Trophoblast cell (in vitro differentiated cells and primary cell): ENCODE measurements at regions not wholly inside any gene's neighbourhood (a gene's known extent, or its start where the extent isn't known, plus 50 kb on each side); places are given as distances from the start of the nearest gene placed in this dataset.
"Not testable (repeated sequence)": the region's sequence is repeated elsewhere in the genome, so short reads cannot be mapped to it uniquely, and the experiment has no call there.

Experiments used
- DNase-seq, 2 donors: peaks; one replicate each; pipeline ENCODE4 v3.0.0-alpha.2; 2016
- H2AFZ ChIP-seq: 2 replicates; pipeline ENCODE4 v1.6.1; 2013; ENCODE audit warnings: low read length, moderate library complexity, mild to moderate bottlenecking; ENCODE audit not compliant: insufficient read depth, poor library complexity
- H2AK5ac ChIP-seq: 2 replicates; pipeline ENCODE4 v1.6.1; 2013; ENCODE audit warnings: mild to moderate bottlenecking, low read length
- H2BK120ac ChIP-seq: 2 replicates; pipeline ENCODE4 v1.6.1; 2013; ENCODE audit warnings: low read length, mild to moderate bottlenecking, moderate library complexity; ENCODE audit not compliant: insufficient read depth, poor library complexity
- H2BK12ac ChIP-seq: 2 replicates; pipeline ENCODE4 v1.6.1; 2013; ENCODE audit warnings: mild to moderate bottlenecking, low read length, moderate library complexity
- H2BK5ac ChIP-seq: 2 replicates; pipeline ENCODE4 v1.6.1; 2013; ENCODE audit warnings: low read length, low read depth, moderate library complexity, mild to moderate bottlenecking; ENCODE audit not compliant: poor library complexity
- H3K14ac ChIP-seq: 2 replicates; pipeline ENCODE4 v1.6.1; 2013; ENCODE audit warnings: mild to moderate bottlenecking, low read length
- H3K18ac ChIP-seq: 2 replicates; pipeline ENCODE4 v1.6.1; 2013; ENCODE audit warnings: mild to moderate bottlenecking, low read length
- H3K23ac ChIP-seq: 2 replicates; pipeline ENCODE4 v1.6.1; 2013; ENCODE audit warnings: low read length
- H3K27ac ChIP-seq: 2 replicates; pipeline ENCODE4 v1.5.1; 2013; ENCODE audit warnings: low read depth, mild to moderate bottlenecking, inconsistent platforms, low read length, moderate library complexity
- H3K27me3 ChIP-seq: 2 replicates; pipeline ENCODE4 v1.6.1; 2013; ENCODE audit warnings: inconsistent platforms, mild to moderate bottlenecking, low read length, moderate library complexity; ENCODE audit not compliant: insufficient read depth
- H3K36me3 ChIP-seq, 2 experiments: 1 replicate in 1 of 2; 2 replicates in 1 of 2; pipeline ENCODE4 v1.6.1; 2013; ENCODE audit warnings: low read length in 2 of 2, mild to moderate bottlenecking in 2 of 2, moderate library complexity in 1 of 2; ENCODE audit not compliant: insufficient read depth in 2 of 2, control insufficient read depth in 1 of 2
- H3K4ac ChIP-seq: 2 replicates; pipeline ENCODE4 v1.6.1; 2013; ENCODE audit warnings: low read depth, mild to moderate bottlenecking, low read length, moderate library complexity
- H3K4me1 ChIP-seq, 2 experiments: 1 replicate in 1 of 2; 2 replicates in 1 of 2; pipeline ENCODE4 v1.6.1; 2013; ENCODE audit warnings: low read length in 2 of 2, mild to moderate bottlenecking in 2 of 2, moderate library complexity in 1 of 2; ENCODE audit not compliant: insufficient read depth in 2 of 2, control insufficient read depth in 1 of 2
- H3K4me2 ChIP-seq: 2 replicates; pipeline ENCODE4 v1.6.1; 2013; ENCODE audit warnings: inconsistent platforms, mild to moderate bottlenecking, low read length, moderate library complexity
- H3K4me3 ChIP-seq: 2 replicates; pipeline ENCODE4 v1.5.1; 2013; ENCODE audit warnings: mild to moderate bottlenecking, low read depth, low read length, inconsistent platforms
- H3K79me1 ChIP-seq: one replicate; pipeline ENCODE4 v1.6.1; 2013; ENCODE audit warnings: low read length
- H3K79me2 ChIP-seq: 2 replicates; pipeline ENCODE4 v1.6.1; 2013; ENCODE audit warnings: low read length, mild to moderate bottlenecking; ENCODE audit not compliant: control insufficient read depth, insufficient read depth, poor library complexity
- H3K9ac ChIP-seq: 2 replicates; pipeline ENCODE4 v1.6.1; 2013; ENCODE audit warnings: mild to moderate bottlenecking, low read length
- H3K9me3 ChIP-seq: 2 replicates; pipeline ENCODE4 v1.6.1; 2013; ENCODE audit warnings: low read depth, mild to moderate bottlenecking, control low read depth, inconsistent platforms, low read length; ENCODE audit not compliant: insufficient read depth
- H4K12ac ChIP-seq: 2 replicates; pipeline ENCODE4 v1.6.1; 2013; ENCODE audit warnings: low read depth, mild to moderate bottlenecking, low read length, moderate library complexity
- H4K8ac ChIP-seq: 2 replicates; pipeline ENCODE4 v1.6.1; 2013; ENCODE audit warnings: low read depth, mild to moderate bottlenecking, low read length, moderate library complexity
- H4K91ac ChIP-seq: one replicate; pipeline ENCODE4 v1.6.1; 2013; ENCODE audit warnings: low read depth, mild to moderate bottlenecking, low read length, moderate library complexity
- WGBS: extraction: QIAGEN DNeasy Blood & Tissue Kit; methylation state at CpG from one replicate; pipeline ENCODE4 v1.1.7; 2013; ENCODE audit warnings: missing lambda C conversion rate; ENCODE audit not compliant: insufficient read length, insufficient coverage; ENCODE audit errors: extremely low coverage; 5-methylcytosine and 5-hydroxymethylcytosine counted together

DNA sequence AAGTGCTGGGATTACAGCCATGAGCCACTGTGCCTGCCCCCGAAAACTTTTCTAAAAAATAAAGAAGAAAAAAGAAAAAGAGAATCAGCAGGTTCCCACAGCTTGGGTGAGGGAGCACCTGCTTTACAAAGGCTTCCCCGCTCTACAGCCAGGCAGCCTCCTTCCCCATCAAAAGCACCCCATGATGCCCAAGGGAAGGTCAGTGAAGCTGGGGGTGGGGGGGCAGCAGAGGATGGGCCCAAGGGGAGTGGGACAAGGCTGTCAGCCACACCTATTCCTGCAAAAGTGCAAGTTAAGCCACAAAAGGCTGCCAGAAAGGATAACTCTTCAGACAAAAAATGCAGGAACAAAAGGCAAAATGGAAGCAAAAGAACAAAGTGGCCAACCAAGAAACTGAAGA, 72.5 kb downstream of the FAM50B start:
- Histone ChIP-seq H3K36me3 (no peaks in the 10 kb centered on the region), H3K4me2 (no peak overlapping the region), H4K12ac (no peak overlapping the region), H2AFZ (no peak overlapping the region), H3K23ac (no peak overlapping the region), H3K79me1 (no peaks in the 10 kb centered on the region), H3K9me3 (peaks cover 2% of the 10 kb centered on the region), H2BK120ac (no peak overlapping the region), H3K79me2 (no peaks in the 10 kb centered on the region), H4K91ac (no peak overlapping the region), H2BK12ac (no peak overlapping the region), H2BK5ac (no peak overlapping the region), H2AK5ac (no peak overlapping the region), H3K4me3 (no peak overlapping the region), H3K14ac (no peak overlapping the region), H3K27ac (no peak overlapping the region), H4K8ac (no peak overlapping the region), H3K4ac (no peak overlapping the region), H3K27me3 (no peaks in the 10 kb centered on the region), H3K9ac (no peak overlapping the region), H3K18ac (no peak overlapping the region), H3K4me1 (peaks cover 0 to 3% of the 10 kb centered on the region in 2 experiments)
- no CpG with 5 or more reads among the region's 2 CpGs for WGBS
- DNase-seq: no peak

DNA sequence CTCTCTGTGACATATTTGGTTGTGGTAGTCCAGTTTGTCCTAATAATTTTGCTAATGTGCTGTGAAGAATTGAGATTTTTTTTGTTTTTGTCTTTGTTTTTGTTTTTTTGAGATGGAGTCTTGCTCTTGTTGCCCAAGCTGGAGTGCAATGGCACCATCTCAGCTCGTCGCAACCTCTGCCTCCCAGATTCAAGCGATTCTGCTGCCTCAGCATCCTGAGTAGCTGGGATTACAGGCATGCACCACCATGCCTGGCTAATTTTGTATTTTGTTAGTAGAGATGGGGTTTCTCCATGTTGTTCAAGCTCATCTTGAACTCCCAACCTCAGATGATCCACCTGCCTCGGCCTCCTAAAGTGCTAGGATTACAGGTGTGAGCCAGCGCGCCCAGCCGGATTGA, 73.4 kb downstream of the FAM50B start:
- H3K9ac ChIP-seq, H3K23ac ChIP-seq, H4K8ac ChIP-seq, H3K4me1 ChIP-seq, H3K27ac ChIP-seq, DNase-seq, H2BK5ac ChIP-seq, H3K4ac ChIP-seq, H4K12ac ChIP-seq, H2AK5ac ChIP-seq, H4K91ac ChIP-seq, H2BK12ac ChIP-seq, H2BK120ac ChIP-seq, H3K27me3 ChIP-seq, H3K79me2 ChIP-seq, H3K9me3 ChIP-seq, H3K36me3 ChIP-seq, H2AFZ ChIP-seq, H3K79me1 ChIP-seq, H3K14ac ChIP-seq, H3K4me3 ChIP-seq, H3K18ac ChIP-seq, H3K4me2 ChIP-seq: not testable (repeated sequence)
- WGBS: no CpG with 5 or more reads among the region's 7 CpGs

DNA sequence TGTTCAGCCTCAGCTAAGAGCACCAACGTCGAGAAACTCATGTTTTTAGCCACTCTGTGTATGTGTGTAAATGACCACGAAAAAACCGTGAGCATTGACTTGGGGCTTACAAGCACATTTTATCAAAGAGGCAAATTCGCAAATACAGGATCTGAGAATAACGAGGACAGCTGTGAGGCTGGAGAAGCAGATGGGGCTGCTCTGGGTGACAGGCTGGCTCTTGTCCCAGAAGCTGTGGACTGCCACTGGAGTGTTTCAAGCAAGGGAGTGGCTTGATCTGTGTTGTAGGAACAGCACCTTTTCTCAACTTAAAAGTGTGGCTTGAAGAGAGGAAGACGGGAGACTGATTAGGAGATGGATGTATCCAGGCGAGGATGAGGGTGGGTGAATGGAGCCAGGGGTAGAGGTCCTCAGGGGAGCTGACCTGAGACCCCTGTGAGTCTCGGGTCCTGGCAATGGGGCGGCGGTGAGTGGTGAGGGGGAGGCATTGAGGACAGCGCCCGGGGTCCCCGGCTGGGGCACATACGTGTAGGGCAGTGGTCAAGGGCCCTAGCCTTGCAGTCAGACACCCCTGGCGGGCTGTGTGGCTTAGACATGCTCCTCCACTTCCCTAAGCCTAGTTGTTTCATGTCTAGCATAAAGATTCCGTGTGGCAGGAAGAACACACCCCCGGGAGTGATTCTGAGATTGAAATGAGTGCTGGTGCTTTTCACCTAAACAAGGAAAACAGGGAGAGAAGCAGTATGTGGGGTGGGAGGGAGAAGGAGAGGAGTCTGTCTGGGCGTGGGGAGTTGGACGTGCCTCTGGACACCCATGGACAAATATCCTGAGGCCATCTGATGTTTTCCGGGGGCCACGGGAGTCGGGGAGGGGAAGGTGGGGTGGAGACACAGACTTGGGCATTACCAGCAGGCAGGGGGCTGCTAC, 76.3 kb downstream of the FAM50B start:
- not testable (repeated sequence) for H3K4me3 ChIP-seq, H3K79me2 ChIP-seq, H2AFZ ChIP-seq, H3K9me3 ChIP-seq, DNase-seq, H2BK5ac ChIP-seq, H3K27me3 ChIP-seq, H3K27ac ChIP-seq, H3K4me1 ChIP-seq, H3K14ac ChIP-seq, H4K8ac ChIP-seq, H4K12ac ChIP-seq, H3K4ac ChIP-seq, H3K4me2 ChIP-seq, H3K36me3 ChIP-seq, H3K79me1 ChIP-seq, H2AK5ac ChIP-seq, H2BK12ac ChIP-seq, H3K23ac ChIP-seq, H2BK120ac ChIP-seq, H3K9ac ChIP-seq, H4K91ac ChIP-seq, H3K18ac ChIP-seq
- no CpG with 5 or more reads among the region's 23 CpGs for WGBS

DNA sequence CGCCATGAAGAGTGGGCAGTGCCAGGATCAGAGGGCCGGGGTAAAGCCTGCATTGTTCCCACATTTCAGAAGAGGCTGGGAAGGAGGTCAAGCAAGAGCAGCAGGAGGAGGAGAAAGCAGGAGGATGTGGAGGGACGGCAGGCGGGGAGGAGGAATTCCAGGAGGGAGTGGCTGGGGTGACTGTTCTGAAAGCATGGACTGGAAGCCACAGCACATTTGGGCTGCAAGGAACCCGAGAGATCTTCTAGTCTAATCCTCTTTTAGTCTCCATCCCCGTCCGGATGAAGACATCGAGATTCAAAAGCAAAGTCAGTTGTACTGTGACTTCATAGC, 76.9 kb downstream of the FAM50B start:
- Histone ChIP-seq H2AK5ac (no peak overlapping the region), H3K27me3 (no peaks in the 10 kb centered on the region)
- no peak for DNase-seq

More for the DNA sequence above, 76.9 kb downstream of the FAM50B start:
- no peak overlapping the region for H3K4ac ChIP-seq
- no peak overlapping the region for H2BK5ac ChIP-seq
- peaks cover under 1% of the 10 kb centered on the region for H3K9me3 ChIP-seq
- H4K12ac ChIP-seq: no peak overlapping the region
- H3K79me1 ChIP-seq: no peaks in the 10 kb centered on the region
- H3K4me2 ChIP-seq: no peak overlapping the region
- H3K18ac ChIP-seq: no peak overlapping the region
- no peak overlapping the region for H2BK120ac ChIP-seq
- H2AFZ ChIP-seq: no peak overlapping the region
- WGBS: no CpG with 5 or more reads among the region's 8 CpGs
- H3K27ac ChIP-seq: no peak overlapping the region
- no peak overlapping the region for H2BK12ac ChIP-seq
- no peaks in the 10 kb centered on the region for H3K36me3 ChIP-seq
- no peak overlapping the region for H4K91ac ChIP-seq
- no peak overlapping the region for H3K14ac ChIP-seq
- no peaks in the 10 kb centered on the region for H3K79me2 ChIP-seq
- H3K23ac ChIP-seq: no peak overlapping the region
- no peak overlapping the region for H3K4me3 ChIP-seq
- peaks cover 0 to 4% of the 10 kb centered on the region in 2 experiments for H3K4me1 ChIP-seq
- H4K8ac ChIP-seq: no peak overlapping the region
- H3K9ac ChIP-seq: no peak overlapping the region
